ENCODE measurements at regions not wholly inside any gene's neighbourhood (a gene's known extent, or its start where the extent isn't known, plus 50 kb on each side); places are given as distances from the start of the nearest gene placed in this dataset.
"Not testable (repeated sequence)": the region's sequence is repeated elsewhere in the genome, so short reads cannot be mapped to it uniquely, and the experiment has no call there.

DNA sequence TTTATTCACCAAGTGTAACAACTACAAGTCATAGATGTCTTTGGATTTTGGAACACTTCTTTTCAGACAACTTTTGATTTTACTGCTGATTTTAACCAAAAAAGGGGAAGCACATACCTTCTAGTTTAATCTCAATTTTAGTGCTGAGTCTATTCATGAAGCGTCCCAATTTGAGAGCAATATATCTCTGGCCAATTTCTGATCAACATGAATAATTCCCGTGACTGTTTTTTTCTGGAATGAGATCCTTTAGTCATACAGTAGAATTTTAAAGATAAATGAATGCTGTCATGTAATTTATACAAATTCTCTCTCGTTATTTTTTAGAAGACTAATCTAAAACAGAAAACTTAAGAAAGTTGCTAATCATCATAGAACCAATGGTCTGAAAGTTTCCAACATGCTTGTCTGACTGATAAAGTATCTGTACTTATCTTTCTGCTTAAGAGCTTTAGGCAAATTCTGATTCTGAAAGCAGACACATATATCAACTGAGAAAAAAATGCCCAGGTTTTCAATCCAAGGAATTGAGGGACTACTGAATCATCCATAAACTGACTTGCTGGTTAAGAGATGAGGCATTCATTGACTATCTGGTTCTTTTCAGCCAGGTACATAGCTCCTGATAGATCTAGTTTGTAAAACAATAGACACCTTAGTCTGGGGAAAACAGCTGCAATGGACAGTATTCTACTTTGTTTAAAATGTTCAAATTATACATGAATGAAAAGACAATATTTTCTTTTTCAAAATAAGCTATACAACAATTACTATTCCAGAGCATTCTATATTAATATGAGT, 657.5 kb downstream of the RFPL4B start:
- DNase-seq, result no peak
- Mint-ChIP-seq H3K4me1 (no peaks in the 10 kb centered on the region), H3K27ac (no peak overlapping the region), H3K27me3 (ENCODE audit: low read depth in 3 of 3) (peaks cover 0 to 2% (median 0%) of the 10 kb centered on the region in 3 donors), H3K36me3 (no peaks in the 10 kb centered on the region), H3K9me3 (peaks cover 3 to 22% (median 10%) of the 10 kb centered on the region in 6 donors), H3K4me3 (no peak overlapping the region)

GRCh38 chr6:113006494-113006893, 659.4 kb downstream of the RFPL4B start:
- peaks cover 3 to 19% (median 7%) of the 10 kb centered on the region in 6 donors for H3K9me3 Mint-ChIP-seq
- H3K36me3 Mint-ChIP-seq, result no peaks in the 10 kb centered on the region
- DNase-seq, result no peak
- peaks cover 0 to 4% (median 0%) of the 10 kb centered on the region in 3 donors for H3K27me3 Mint-ChIP-seq (ENCODE audit: low read depth in 3 of 3)
- H3K4me3 Mint-ChIP-seq, result no peak overlapping the region
- H3K27ac Mint-ChIP-seq, result no peak overlapping the region
- H3K4me1 Mint-ChIP-seq, result no peaks in the 10 kb centered on the region

GRCh38 chr6:113009682-113010081, 662.6 kb downstream of the RFPL4B start:
- Mint-ChIP-seq H3K9me3 (peaks cover 1 to 17% (median 8%) of the 10 kb centered on the region in 6 donors), H3K4me3 (no peak overlapping the region), H3K4me1 (no peaks in the 10 kb centered on the region), H3K36me3 (no peaks in the 10 kb centered on the region), H3K27me3 (ENCODE audit: low read depth in 3 of 3) (peaks cover 0 to 4% (median 0%) of the 10 kb centered on the region in 3 donors), H3K27ac (no peak overlapping the region)
- DNase-seq, result no peak

- peaks cover 0 to 4% (median 0%) of the 10 kb centered on the region in 3 donors for H3K27me3 Mint-ChIP-seq (ENCODE audit: low read depth in 3 of 3)
- H3K36me3 Mint-ChIP-seq, result no peaks in the 10 kb centered on the region
- H3K9me3 Mint-ChIP-seq, result peaks cover 0 to 13% (median 6%) of the 10 kb centered on the region in 6 donors
- H3K4me1 Mint-ChIP-seq, result no peaks in the 10 kb centered on the region
- no peak for DNase-seq
- no peak overlapping the region for H3K4me3 Mint-ChIP-seq
- H3K27ac Mint-ChIP-seq, result no peak overlapping the region
Measured at GRCh38 chr6:113010196-113010989, 663.3 kb downstream of the RFPL4B start.

DNA sequence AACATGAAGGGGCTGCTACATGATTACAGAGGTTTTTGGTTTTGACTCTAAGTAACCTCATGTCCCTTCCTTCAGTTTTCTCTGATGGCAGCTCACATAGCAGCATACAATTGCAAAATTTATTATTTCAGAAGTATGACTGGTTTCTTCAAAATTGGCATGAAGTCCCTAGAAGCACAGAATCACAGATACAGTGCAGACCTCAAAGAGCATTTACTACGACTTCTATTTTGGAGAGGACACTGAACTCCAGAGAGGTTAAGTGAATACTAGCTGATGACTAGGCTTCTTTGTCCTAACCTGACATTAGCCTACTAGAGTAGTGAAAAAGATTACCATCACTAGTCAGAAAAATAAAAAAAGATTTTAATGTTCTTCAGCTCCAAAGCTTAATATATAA, 664.3 kb downstream of the RFPL4B start:
- Mint-ChIP-seq H3K4me1 (no peaks in the 10 kb centered on the region), H3K27me3 (ENCODE audit: low read depth in 3 of 3) (peaks cover 0 to 4% (median 0%) of the 10 kb centered on the region in 3 donors), H3K27ac (no peak overlapping the region), H3K36me3 (no peaks in the 10 kb centered on the region), H3K4me3 (no peak overlapping the region), H3K9me3 (peaks cover 2 to 12% (median 5%) of the 10 kb centered on the region in 6 donors)
- DNase-seq, result no peak

GRCh38 chr6:113011801-113012200, 664.7 kb downstream of the RFPL4B start:
- peaks cover 0 to 4% (median 0%) of the 10 kb centered on the region in 3 donors for H3K27me3 Mint-ChIP-seq (ENCODE audit: low read depth in 3 of 3)
- peaks cover 3 to 15% (median 6%) of the 10 kb centered on the region in 6 donors for H3K9me3 Mint-ChIP-seq
- H3K36me3 Mint-ChIP-seq, result no peaks in the 10 kb centered on the region
- no peak for DNase-seq
- no peak overlapping the region for H3K27ac Mint-ChIP-seq
- no peak overlapping the region for H3K4me3 Mint-ChIP-seq
- no peaks in the 10 kb centered on the region for H3K4me1 Mint-ChIP-seq

DNA sequence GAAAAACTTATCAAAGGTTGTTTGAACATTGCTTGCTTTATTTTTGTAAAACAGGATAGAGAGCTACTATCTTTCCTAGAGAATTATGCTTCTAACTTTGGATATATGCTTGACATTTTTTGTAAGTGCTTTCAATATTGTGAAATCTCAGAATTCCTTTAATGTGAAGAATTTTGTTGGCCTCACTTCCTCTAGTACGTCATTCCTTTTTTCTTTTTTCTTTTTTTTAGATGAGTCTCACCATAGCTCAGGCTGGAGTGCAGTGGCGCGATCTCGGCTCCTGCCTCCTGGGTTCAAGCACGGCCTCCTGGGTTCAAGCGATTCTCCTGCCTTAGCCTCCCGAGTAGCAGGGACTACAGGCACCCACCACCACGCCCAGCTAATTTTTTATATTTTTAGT, 668.1 kb downstream of the RFPL4B start:
- Mint-ChIP-seq H3K4me1 (no peaks in the 10 kb centered on the region), H3K4me3 (no peak overlapping the region), H3K27ac (no peak overlapping the region), H3K9me3 (peaks cover 3 to 21% (median 12%) of the 10 kb centered on the region in 6 donors), H3K27me3 (ENCODE audit: low read depth in 3 of 3) (peaks cover 0 to 3% (median 0%) of the 10 kb centered on the region in 3 donors), H3K36me3 (no peaks in the 10 kb centered on the region)
- DNase-seq, result no peak

- peaks cover 0 to 21% (median 12%) of the 10 kb centered on the region in 6 donors for H3K9me3 Mint-ChIP-seq
- H3K27ac Mint-ChIP-seq, result no peak overlapping the region
- no peaks in the 10 kb centered on the region for H3K36me3 Mint-ChIP-seq
- DNase-seq, result no peak
- no peaks in the 10 kb centered on the region for H3K27me3 Mint-ChIP-seq (ENCODE audit: low read depth in 3 of 3)
- H3K4me3 Mint-ChIP-seq, result no peak overlapping the region
- H3K4me1 Mint-ChIP-seq, result no peaks in the 10 kb centered on the region
Measured at GRCh38 chr6:113017353-113017752, 670.2 kb downstream of the RFPL4B start.

DNA sequence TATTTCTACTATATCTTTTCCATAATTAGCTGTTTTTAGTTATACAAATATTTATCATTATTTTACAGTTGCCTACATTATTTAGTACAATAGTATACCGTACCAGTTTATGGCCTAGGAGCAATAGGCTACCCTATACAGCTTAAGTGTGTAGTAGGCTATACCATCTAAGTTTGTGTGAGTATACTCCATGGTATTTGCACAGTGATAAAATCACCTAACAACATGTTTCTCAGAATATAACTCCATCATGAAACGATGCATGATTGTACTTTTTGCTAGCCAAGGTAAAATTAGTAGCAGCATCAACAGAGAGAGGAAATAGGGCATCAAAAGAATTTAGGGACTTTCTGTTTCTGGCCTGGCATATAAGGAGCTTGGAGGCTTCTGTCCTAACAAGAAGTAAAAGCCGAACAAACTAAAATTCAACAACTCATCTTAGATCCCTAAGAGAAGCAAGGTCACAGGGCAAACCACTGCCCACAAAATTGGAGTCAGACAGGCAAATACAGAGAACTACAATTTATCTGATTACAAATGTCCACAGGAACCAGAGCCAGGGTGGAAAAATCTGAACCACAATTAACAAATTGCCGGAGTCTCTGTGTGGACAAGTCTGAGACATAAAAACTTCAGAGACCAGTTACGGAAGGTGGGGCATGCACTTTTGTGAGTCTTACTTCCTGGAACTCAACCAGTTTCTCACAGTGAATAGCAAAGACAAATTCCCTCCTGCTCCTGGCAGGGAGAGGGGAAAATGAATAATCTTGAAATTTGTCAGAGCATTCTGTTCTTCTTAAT, 671.4 kb downstream of the RFPL4B start:
- H3K9me3 Mint-ChIP-seq, result peaks cover 3 to 21% (median 11%) of the 10 kb centered on the region in 6 donors
- no peak for DNase-seq
- no peak overlapping the region for H3K4me3 Mint-ChIP-seq
- no peaks in the 10 kb centered on the region for H3K4me1 Mint-ChIP-seq
- no peaks in the 10 kb centered on the region for H3K27me3 Mint-ChIP-seq (ENCODE audit: low read depth in 3 of 3)
- no peaks in the 10 kb centered on the region for H3K36me3 Mint-ChIP-seq
- H3K27ac Mint-ChIP-seq, result no peak overlapping the region

GRCh38 chr6:113019176-113019575, 672.0 kb downstream of the RFPL4B start:
- no peak for DNase-seq
- Mint-ChIP-seq H3K9me3 (peaks cover 3 to 21% (median 9%) of the 10 kb centered on the region in 6 donors), H3K36me3 (no peaks in the 10 kb centered on the region), H3K27me3 (ENCODE audit: low read depth in 3 of 3) (no peaks in the 10 kb centered on the region), H3K4me1 (no peaks in the 10 kb centered on the region), H3K27ac (no peak overlapping the region), H3K4me3 (no peak overlapping the region)

DNA sequence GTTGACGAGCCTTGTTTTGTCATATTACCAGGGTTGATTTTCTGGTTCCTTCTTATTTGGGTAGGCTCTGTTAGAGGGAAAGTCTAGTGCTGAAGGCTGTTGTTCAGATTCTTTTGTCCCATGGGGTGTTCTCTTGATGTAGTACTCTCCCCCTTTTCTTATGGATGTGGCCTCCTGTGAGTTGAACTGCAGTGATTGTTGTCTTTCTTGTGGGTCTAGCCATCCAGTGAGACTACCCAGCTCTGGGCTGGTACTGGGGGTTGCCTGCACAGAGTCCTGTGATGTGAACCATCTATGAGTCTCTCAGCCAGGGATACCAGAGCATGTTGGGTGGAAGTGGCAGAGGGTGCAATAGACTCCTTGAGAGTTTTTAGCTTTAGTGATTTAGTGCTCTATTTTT, 680.6 kb downstream of the RFPL4B start:
- Mint-ChIP-seq H3K36me3 (no peaks in the 10 kb centered on the region), H3K4me1 (no peaks in the 10 kb centered on the region), H3K27me3 (ENCODE audit: low read depth in 3 of 3) (peaks cover 0 to 3% (median 2%) of the 10 kb centered on the region in 3 donors), H3K27ac (no peak overlapping the region), H3K4me3 (no peak overlapping the region), H3K9me3 (peaks cover 3 to 14% (median 6%) of the 10 kb centered on the region in 6 donors)
- DNase-seq, result no peak

GRCh38 chr6:113029161-113029560, 682.0 kb downstream of the RFPL4B start:
- not testable (repeated sequence) for DNase-seq; H3K4me3 Mint-ChIP-seq; H3K4me1 Mint-ChIP-seq; H3K36me3 Mint-ChIP-seq; H3K27me3 Mint-ChIP-seq (ENCODE audit: low read depth in 3 of 3); H3K27ac Mint-ChIP-seq
- peaks cover 0 to 16% (median 9%) of the 10 kb centered on the region in 6 donors for H3K9me3 Mint-ChIP-seq

GRCh38 chr6:113031591-113032238, 684.6 kb downstream of the RFPL4B start:
- H3K4me3 Mint-ChIP-seq, result no peak overlapping the region
- H3K36me3 Mint-ChIP-seq, result no peaks in the 10 kb centered on the region
- H3K9me3 Mint-ChIP-seq, result peaks cover 0 to 19% (median 10%) of the 10 kb centered on the region in 6 donors
- peaks cover 0 to 3% (median 2%) of the 10 kb centered on the region in 3 donors for H3K27me3 Mint-ChIP-seq (ENCODE audit: low read depth in 3 of 3)
- no peaks in the 10 kb centered on the region for H3K4me1 Mint-ChIP-seq
- no peak overlapping the region for H3K27ac Mint-ChIP-seq
- no peak for DNase-seq

Measured in immature natural killer cell (primary cell).